ENCODE measurements at regions not wholly inside any gene's neighbourhood (a gene's known extent, or its start where the extent isn't known, plus 50 kb on each side); places are given as distances from the start of the nearest gene placed in this dataset.

GRCh38 chr4:130812117-130812765 lies 1716.3 kb downstream of the C4orf33 start:
- Histone ChIP-seq H3K36me3 (ENCODE audit: control insufficient read depth, insufficient read depth, low read length) (no peaks in the 10 kb centered on the region), H3K4me3 (ENCODE audit: low read depth, low read length) (no peak overlapping the region), H3K9me3 (ENCODE audit: control insufficient read depth, insufficient read depth, low read length) (no peaks in the 10 kb centered on the region), H3K27me3 (ENCODE audit: control insufficient read depth, insufficient read depth, low read length) (no peaks in the 10 kb centered on the region), H3K9ac (ENCODE audit: low read depth, low read length) (no peak overlapping the region), H3K4me1 (ENCODE audit: control insufficient read depth, insufficient read depth, low read length) (no peaks in the 10 kb centered on the region)

DNA sequence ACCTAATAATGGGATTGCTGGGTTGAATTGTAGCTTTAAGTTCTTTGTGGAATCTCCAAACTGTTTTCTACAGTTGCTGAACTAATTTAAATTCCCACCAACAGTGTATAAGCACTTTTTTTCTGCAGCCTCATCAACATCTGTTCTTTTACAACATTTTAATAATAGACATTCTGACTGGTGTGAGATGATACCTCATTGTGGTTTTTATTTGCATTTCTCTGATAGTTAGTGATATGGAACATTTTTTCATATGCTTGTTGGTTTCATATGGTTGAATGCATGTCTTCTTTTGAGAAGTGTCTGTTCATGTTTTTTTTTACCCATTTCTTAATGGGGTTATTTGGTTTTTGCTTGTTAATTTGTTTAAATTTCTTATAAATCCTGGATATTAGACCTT lies 1718.9 kb downstream of the C4orf33 start:
- Histone ChIP-seq H3K9ac (ENCODE audit: low read depth, low read length) (no peak overlapping the region), H3K4me3 (ENCODE audit: low read depth, low read length) (no peak overlapping the region)

GRCh38 chr4:130820448-130820847 lies 1724.5 kb downstream of the C4orf33 start:
- H3K9me3 ChIP-seq (ENCODE audit: control insufficient read depth, insufficient read depth, low read length): no peaks in the 10 kb centered on the region
- H3K4me3 ChIP-seq (ENCODE audit: low read depth, low read length): no peak overlapping the region
- no peaks in the 10 kb centered on the region for H3K36me3 ChIP-seq (ENCODE audit: control insufficient read depth, insufficient read depth, low read length)
- no peaks in the 10 kb centered on the region for H3K4me1 ChIP-seq (ENCODE audit: control insufficient read depth, insufficient read depth, low read length)
- no peaks in the 10 kb centered on the region for H3K27me3 ChIP-seq (ENCODE audit: control insufficient read depth, insufficient read depth, low read length)
- no peak overlapping the region for H3K9ac ChIP-seq (ENCODE audit: low read depth, low read length)

More for the DNA sequence above, 1718.9 kb downstream of the C4orf33 start:
- no peaks in the 10 kb centered on the region for H3K27me3 ChIP-seq (ENCODE audit: control insufficient read depth, insufficient read depth, low read length)
- H3K9me3 ChIP-seq (ENCODE audit: control insufficient read depth, insufficient read depth, low read length): no peaks in the 10 kb centered on the region
- H3K4me1 ChIP-seq (ENCODE audit: control insufficient read depth, insufficient read depth, low read length): no peaks in the 10 kb centered on the region
- no peaks in the 10 kb centered on the region for H3K36me3 ChIP-seq (ENCODE audit: control insufficient read depth, insufficient read depth, low read length)

DNA sequence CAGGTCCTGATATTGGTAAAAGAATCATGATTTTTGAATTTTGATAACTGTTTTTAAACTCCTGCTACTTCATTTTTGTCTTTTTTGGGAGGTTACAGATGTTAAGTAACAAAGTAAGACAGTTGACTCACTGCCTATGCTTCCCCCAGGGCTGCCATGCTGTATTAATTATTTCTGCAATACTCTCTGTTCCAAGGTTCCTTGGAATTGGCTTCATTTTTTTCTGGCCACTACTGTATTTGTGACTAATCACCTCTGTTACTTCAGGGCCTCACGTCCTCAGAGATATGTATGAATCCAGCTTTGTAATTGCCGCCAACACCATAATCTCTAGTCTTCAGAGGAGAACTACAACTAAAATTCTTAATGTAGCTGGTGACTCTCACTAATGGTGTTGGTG lies 1729.3 kb downstream of the C4orf33 start:
- H3K4me1 ChIP-seq (ENCODE audit: control insufficient read depth, insufficient read depth, low read length): no peaks in the 10 kb centered on the region

DNA sequence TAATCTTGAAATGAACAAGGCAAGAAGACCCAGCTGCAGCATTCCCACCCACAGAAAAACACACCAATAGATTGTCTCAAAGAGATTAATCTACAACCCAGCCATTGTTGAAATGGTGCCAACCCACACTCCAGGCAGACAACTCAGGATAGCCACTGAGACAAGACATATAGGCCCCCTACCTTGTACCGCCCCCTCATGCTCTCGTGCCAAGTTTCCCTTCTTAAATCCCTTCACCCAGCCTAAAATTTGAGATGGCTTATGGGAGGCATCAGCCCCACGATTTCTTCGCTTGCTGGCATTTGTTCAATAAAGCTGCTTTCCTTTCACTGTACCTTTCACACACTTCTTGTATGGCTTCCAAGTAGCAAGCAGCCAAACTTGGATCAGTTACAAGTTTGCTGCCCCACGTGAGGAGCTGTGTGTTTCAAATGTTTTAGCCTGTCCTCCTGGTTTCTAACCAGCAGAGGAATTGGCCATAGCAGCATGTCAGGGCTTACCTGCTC lies 1754.1 kb downstream of the C4orf33 start:
- Histone ChIP-seq H3K9me3 (ENCODE audit: control insufficient read depth, insufficient read depth, low read length) (no peaks in the 10 kb centered on the region), H3K27me3 (ENCODE audit: control insufficient read depth, insufficient read depth, low read length) (no peaks in the 10 kb centered on the region), H3K4me1 (ENCODE audit: control insufficient read depth, insufficient read depth, low read length) (no peaks in the 10 kb centered on the region), H3K36me3 (ENCODE audit: control insufficient read depth, insufficient read depth, low read length) (no peaks in the 10 kb centered on the region), H3K4me3 (ENCODE audit: low read depth, low read length) (no peak overlapping the region), H3K9ac (ENCODE audit: low read depth, low read length) (no peak overlapping the region)

More for the DNA sequence above, 1729.3 kb downstream of the C4orf33 start:
- Histone ChIP-seq H3K9me3 (ENCODE audit: control insufficient read depth, insufficient read depth, low read length) (no peaks in the 10 kb centered on the region), H3K4me3 (ENCODE audit: low read depth, low read length) (no peak overlapping the region), H3K27me3 (ENCODE audit: control insufficient read depth, insufficient read depth, low read length) (no peaks in the 10 kb centered on the region), H3K9ac (ENCODE audit: low read depth, low read length) (no peak overlapping the region), H3K36me3 (ENCODE audit: control insufficient read depth, insufficient read depth, low read length) (no peaks in the 10 kb centered on the region)

DNA sequence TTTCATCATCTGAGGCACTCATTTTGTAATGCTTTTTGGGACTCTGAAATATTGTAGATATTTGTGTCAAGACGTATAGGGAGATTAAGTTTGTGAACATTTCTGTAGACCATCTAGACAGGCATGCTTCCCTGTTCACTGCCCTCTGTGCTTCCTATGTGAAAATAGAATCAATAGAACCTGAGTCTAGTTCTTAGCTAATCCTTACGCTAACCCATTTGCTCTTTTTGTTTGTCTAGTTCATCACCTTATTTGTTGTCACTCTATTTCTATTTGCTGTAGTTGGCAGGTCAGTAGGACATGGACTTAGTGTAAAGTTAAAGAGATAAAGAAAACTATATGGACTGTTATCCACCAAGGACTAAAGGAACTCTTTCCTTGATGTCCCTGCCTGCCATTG lies 1755.2 kb downstream of the C4orf33 start:
- Histone ChIP-seq H3K27me3 (ENCODE audit: control insufficient read depth, insufficient read depth, low read length) (no peaks in the 10 kb centered on the region), H3K36me3 (ENCODE audit: control insufficient read depth, insufficient read depth, low read length) (no peaks in the 10 kb centered on the region), H3K4me3 (ENCODE audit: low read depth, low read length) (no peak overlapping the region), H3K9me3 (ENCODE audit: control insufficient read depth, insufficient read depth, low read length) (no peaks in the 10 kb centered on the region), H3K4me1 (ENCODE audit: control insufficient read depth, insufficient read depth, low read length) (no peaks in the 10 kb centered on the region), H3K9ac (ENCODE audit: low read depth, low read length) (no peak overlapping the region)

DNA sequence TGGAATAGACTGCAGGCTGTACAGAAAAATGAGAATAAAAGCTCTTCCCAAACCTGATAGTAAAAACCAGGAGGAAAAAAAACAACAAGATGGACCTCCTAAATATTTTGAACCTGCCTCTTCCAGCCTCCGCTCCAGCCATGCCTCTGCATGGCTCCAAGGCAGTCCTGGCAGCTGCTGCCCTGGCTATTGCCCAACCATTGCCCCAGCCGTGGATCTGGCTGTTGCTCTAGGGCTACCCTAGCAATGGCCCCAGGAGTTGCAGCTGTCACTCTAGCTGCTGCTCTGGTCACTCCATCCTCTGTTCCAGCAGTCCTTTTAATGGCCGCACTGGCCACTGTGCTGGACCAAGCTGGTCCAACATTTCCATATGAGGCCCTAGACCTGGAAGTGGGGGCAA lies 1756.0 kb downstream of the C4orf33 start:
- Histone ChIP-seq H3K9ac (ENCODE audit: low read depth, low read length) (no peak overlapping the region), H3K4me1 (ENCODE audit: control insufficient read depth, insufficient read depth, low read length) (no peaks in the 10 kb centered on the region), H3K4me3 (ENCODE audit: low read depth, low read length) (no peak overlapping the region), H3K27me3 (ENCODE audit: control insufficient read depth, insufficient read depth, low read length) (no peaks in the 10 kb centered on the region), H3K36me3 (ENCODE audit: control insufficient read depth, insufficient read depth, low read length) (no peaks in the 10 kb centered on the region), H3K9me3 (ENCODE audit: control insufficient read depth, insufficient read depth, low read length) (no peaks in the 10 kb centered on the region)

- no peak overlapping the region for H3K4me3 ChIP-seq (ENCODE audit: low read depth, low read length)
- no peaks in the 10 kb centered on the region for H3K9me3 ChIP-seq (ENCODE audit: control insufficient read depth, insufficient read depth, low read length)
- no peak overlapping the region for H3K9ac ChIP-seq (ENCODE audit: low read depth, low read length)
- no peaks in the 10 kb centered on the region for H3K4me1 ChIP-seq (ENCODE audit: control insufficient read depth, insufficient read depth, low read length)
- no peaks in the 10 kb centered on the region for H3K27me3 ChIP-seq (ENCODE audit: control insufficient read depth, insufficient read depth, low read length)
- H3K36me3 ChIP-seq (ENCODE audit: control insufficient read depth, insufficient read depth, low read length): no peaks in the 10 kb centered on the region
Measured at GRCh38 chr4:130855533-130855932, 1759.6 kb downstream of the C4orf33 start.

DNA sequence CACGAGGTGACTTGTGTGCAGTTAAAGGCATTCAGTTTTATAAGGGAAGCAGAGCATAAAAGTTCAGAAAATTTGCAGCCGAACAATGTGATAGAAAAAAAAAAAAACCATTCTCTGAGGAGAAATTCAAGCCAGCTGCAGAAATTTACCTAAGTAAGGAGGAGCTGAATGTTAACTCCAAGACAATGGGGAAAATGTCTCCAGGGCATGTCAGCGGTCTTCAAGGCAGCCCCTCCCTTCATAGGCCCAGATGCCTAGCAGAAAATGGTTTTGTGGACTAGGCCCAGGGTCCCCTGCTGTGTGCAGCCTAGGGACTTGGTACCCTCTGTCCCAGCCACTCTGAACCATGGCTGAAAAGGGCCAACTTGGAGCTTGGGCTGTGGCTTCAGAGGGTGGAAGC lies 1764.0 kb downstream of the C4orf33 start:
- no peak overlapping the region for H3K9ac ChIP-seq (ENCODE audit: low read depth, low read length)
- no peak overlapping the region for H3K4me3 ChIP-seq (ENCODE audit: low read depth, low read length)
- H3K27me3 ChIP-seq (ENCODE audit: control insufficient read depth, insufficient read depth, low read length): no peaks in the 10 kb centered on the region
- H3K4me1 ChIP-seq (ENCODE audit: control insufficient read depth, insufficient read depth, low read length): no peaks in the 10 kb centered on the region
- no peaks in the 10 kb centered on the region for H3K36me3 ChIP-seq (ENCODE audit: control insufficient read depth, insufficient read depth, low read length)
- no peaks in the 10 kb centered on the region for H3K9me3 ChIP-seq (ENCODE audit: control insufficient read depth, insufficient read depth, low read length)

DNA sequence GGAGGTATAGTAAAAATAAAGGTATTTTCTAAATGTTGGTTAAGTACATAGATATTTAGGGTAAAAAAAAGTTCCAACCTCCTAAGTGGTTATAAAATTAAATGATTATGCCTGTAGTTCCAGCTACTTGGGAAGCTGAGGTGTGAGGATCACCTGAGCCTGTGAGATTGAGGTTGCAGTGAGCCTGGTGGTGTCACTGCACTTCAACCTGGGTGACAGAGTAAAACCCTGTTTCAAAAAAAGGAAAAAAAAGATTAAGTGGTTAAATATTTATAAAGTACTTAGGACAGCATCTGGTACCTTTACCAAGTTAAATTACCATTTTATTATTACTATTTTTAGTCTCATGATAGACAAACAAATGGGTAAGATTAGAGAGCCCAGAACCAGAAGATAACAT lies 1801.0 kb downstream of the C4orf33 start:
- Histone ChIP-seq H3K27me3 (ENCODE audit: control insufficient read depth, insufficient read depth, low read length) (no peaks in the 10 kb centered on the region), H3K9ac (ENCODE audit: low read depth, low read length) (no peak overlapping the region), H3K4me3 (ENCODE audit: low read depth, low read length) (no peak overlapping the region), H3K9me3 (ENCODE audit: control insufficient read depth, insufficient read depth, low read length) (no peaks in the 10 kb centered on the region), H3K36me3 (ENCODE audit: control insufficient read depth, insufficient read depth, low read length) (no peaks in the 10 kb centered on the region), H3K4me1 (ENCODE audit: control insufficient read depth, insufficient read depth, low read length) (no peaks in the 10 kb centered on the region)

DNA sequence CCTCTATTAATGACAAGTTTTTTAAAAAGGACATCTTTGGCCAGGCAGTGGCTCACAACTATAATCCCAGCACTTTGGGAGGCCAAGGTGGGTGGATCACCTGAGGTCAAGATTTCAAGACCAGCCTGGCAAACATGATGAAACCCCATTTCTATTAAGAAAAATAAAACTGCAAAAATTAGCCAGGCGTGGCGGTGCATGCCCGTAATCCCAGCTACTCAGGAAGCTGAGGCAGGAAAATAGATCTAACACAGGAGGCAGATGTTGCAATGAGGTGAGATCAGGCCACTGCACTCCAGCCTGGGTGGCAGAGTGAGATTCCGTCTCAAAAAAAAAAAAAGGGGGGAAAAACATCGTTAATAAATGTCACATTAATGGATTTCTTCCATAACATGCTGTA lies 1805.4 kb downstream of the C4orf33 start:
- Histone ChIP-seq H3K4me3 (ENCODE audit: low read depth, low read length) (no peak overlapping the region), H3K27me3 (ENCODE audit: control insufficient read depth, insufficient read depth, low read length) (no peaks in the 10 kb centered on the region), H3K4me1 (ENCODE audit: control insufficient read depth, insufficient read depth, low read length) (no peaks in the 10 kb centered on the region)

GRCh38 chr4:130922955-130923354 lies 1827.0 kb downstream of the C4orf33 start:
- H3K9ac ChIP-seq (ENCODE audit: low read depth, low read length): no peak overlapping the region
- peaks cover 4% of the 10 kb centered on the region for H3K9me3 ChIP-seq (ENCODE audit: control insufficient read depth, insufficient read depth, low read length)
- no peak overlapping the region for H3K4me3 ChIP-seq (ENCODE audit: low read depth, low read length)
- H3K4me1 ChIP-seq (ENCODE audit: control insufficient read depth, insufficient read depth, low read length): no peaks in the 10 kb centered on the region
- no peaks in the 10 kb centered on the region for H3K27me3 ChIP-seq (ENCODE audit: control insufficient read depth, insufficient read depth, low read length)
- H3K36me3 ChIP-seq (ENCODE audit: control insufficient read depth, insufficient read depth, low read length): no peaks in the 10 kb centered on the region

More for the DNA sequence above, 1805.4 kb downstream of the C4orf33 start:
- Histone ChIP-seq H3K36me3 (ENCODE audit: control insufficient read depth, insufficient read depth, low read length) (no peaks in the 10 kb centered on the region), H3K9ac (ENCODE audit: low read depth, low read length) (no peak overlapping the region), H3K9me3 (ENCODE audit: control insufficient read depth, insufficient read depth, low read length) (no peaks in the 10 kb centered on the region)

Data from iPS-15b (cell line).